ENCODE measurements at regions not wholly inside any gene's neighbourhood (a gene's known extent, or its start where the extent isn't known, plus 50 kb on each side); places are given as distances from the start of the nearest gene placed in this dataset.
"Not testable (repeated sequence)": the region's sequence is repeated elsewhere in the genome, so short reads cannot be mapped to it uniquely, and the experiment has no call there.

DNA sequence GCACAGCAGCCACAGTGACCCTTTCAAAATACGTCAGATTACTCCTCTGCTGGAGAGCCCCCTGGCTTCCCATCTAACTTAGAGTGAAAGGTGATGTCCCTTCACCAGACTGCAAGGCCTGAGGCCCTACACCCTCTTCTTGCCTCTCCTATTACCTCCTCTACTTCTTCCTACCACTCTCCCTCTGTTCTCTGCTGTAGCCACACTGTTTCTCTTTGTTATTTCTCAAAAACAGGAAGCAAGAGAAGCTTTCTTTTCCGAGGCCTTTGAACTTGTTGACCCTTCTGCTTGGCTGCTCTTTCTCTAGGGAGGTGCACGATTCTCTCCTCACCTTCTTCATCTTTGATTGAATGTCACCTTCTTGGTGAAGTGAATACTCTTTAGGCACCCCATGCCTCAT is 141.3 kb upstream of the NBPF9 start:
- TF ChIP-seq CTCF (conservative IDR thresholded peaks at IDR 0.05; ENCODE audit: low read depth, low read length); EZH2 (IDR thresholded peaks at IDR 0.05; ENCODE audit: low read length, unreplicated experiment); EZH2phosphoT487 (IDR thresholded peaks at IDR 0.05; ENCODE audit: borderline replicate concordance, low read length): not testable (repeated sequence)
